DOHH2 (cell line): ENCODE measurements at regions not wholly inside any gene's neighbourhood (a gene's known extent, or its start where the extent isn't known, plus 50 kb on each side); places are given as distances from the start of the nearest gene placed in this dataset.

Source experiments
- EZH2phosphoT487 ChIP-seq: fragments of 200-600 bp; sonication (generic); IDR thresholded peaks from 2 replicates; pipeline ENCODE4 v1.6.1; 2017; ENCODE audit warnings: borderline replicate concordance, mild to moderate bottlenecking, antibody characterized with exemption, low read length, moderate library complexity, mixed read lengths
- TF ChIP-seq, protein P1 (sequence below): fragments of 200-600 bp; sonication (generic); IDR thresholded peaks from one replicate; pipeline ENCODE4 v1.5.1; 2014; ENCODE audit warnings: antibody characterized with exemption, mild to moderate bottlenecking, low read depth, low read length; ENCODE audit not compliant: poor library complexity, severe bottlenecking

- TF ChIP-seq EZH2phosphoT487, result no peak
- TF ChIP-seq, protein P1, sequence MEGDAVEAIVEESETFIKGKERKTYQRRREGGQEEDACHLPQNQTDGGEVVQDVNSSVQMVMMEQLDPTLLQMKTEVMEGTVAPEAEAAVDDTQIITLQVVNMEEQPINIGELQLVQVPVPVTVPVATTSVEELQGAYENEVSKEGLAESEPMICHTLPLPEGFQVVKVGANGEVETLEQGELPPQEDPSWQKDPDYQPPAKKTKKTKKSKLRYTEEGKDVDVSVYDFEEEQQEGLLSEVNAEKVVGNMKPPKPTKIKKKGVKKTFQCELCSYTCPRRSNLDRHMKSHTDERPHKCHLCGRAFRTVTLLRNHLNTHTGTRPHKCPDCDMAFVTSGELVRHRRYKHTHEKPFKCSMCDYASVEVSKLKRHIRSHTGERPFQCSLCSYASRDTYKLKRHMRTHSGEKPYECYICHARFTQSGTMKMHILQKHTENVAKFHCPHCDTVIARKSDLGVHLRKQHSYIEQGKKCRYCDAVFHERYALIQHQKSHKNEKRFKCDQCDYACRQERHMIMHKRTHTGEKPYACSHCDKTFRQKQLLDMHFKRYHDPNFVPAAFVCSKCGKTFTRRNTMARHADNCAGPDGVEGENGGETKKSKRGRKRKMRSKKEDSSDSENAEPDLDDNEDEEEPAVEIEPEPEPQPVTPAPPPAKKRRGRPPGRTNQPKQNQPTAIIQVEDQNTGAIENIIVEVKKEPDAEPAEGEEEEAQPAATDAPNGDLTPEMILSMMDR, result no peak
Measured at GRCh38 chr7:46210467-46210866, 289.4 kb upstream of the IGFBP3 start.
